ENCODE measurements at regions not wholly inside any gene's neighbourhood (a gene's known extent, or its start where the extent isn't known, plus 50 kb on each side); places are given as distances from the start of the nearest gene placed in this dataset.

DNA sequence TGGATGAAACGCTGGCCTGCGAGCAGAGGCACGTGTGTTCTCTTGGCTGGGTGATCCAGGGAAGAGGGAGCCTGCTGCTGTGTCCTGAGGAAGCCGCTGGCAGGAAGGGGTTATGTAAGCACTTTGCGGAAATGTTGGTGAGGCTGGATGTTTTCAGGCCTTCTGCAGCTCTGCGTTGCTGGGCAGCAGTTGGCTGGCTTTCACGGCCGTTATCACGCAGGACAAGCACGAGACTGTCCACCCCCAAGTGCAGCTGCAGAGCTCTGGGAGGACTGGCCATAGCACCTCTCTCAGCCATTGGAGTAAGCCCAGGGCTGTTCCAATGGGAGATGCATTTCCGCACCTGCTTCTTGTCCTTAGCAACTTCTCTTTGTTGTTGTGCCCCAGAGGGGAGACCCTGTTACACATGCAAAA is 146.9 kb upstream of the SOX21 start:
- Histone ChIP-seq H3K4me3 (ENCODE audit: insufficient read depth, low read depth, low read length) (no peak overlapping the region), H3K4me2 (ENCODE audit: low read length) (no peak overlapping the region), H3K4me1 (ENCODE audit: insufficient read depth, low read length) (no peaks in the 10 kb centered on the region), H3K9me3 (ENCODE audit: insufficient read depth, low read depth, low read length) (no peaks in the 10 kb centered on the region), H3K79me2 (ENCODE audit: insufficient read depth, low read length) (no peaks in the 10 kb centered on the region), H3K9ac (ENCODE audit: low read length) (no peak overlapping the region), H4K20me1 (ENCODE audit: insufficient read depth, low read length) (no peaks in the 10 kb centered on the region), H3K27me3 (ENCODE audit: insufficient read depth, low read length) (no peaks in the 10 kb centered on the region), H2AFZ (ENCODE audit: low read depth, low read length) (peak overlapping the region; percentile 38), H3K36me3 (ENCODE audit: insufficient read depth, low read length) (no peaks in the 10 kb centered on the region), H3K27ac (ENCODE audit: low read depth, low read length) (no peak overlapping the region)
- no peaks in the 10 kb centered on the region for H3K36me3 Mint-ChIP-seq (ENCODE audit: low read depth, unreplicated experiment)
- no peak overlapping the region for H3K4me3 Mint-ChIP-seq (ENCODE audit: unreplicated experiment)
- DNase-seq (ENCODE audit: low read depth), result peak; percentile 30
- H3K4me1 Mint-ChIP-seq (ENCODE audit: low read depth, unreplicated experiment), result peaks cover 5% of the 10 kb centered on the region
- FAIRE-seq, result no peak
- peaks cover 7% of the 10 kb centered on the region for H3K27me3 Mint-ChIP-seq (ENCODE audit: low read depth, unreplicated experiment)
- no peaks in the 10 kb centered on the region for H3K9me3 Mint-ChIP-seq (ENCODE audit: unreplicated experiment)
- TF ChIP-seq, protein P1, sequence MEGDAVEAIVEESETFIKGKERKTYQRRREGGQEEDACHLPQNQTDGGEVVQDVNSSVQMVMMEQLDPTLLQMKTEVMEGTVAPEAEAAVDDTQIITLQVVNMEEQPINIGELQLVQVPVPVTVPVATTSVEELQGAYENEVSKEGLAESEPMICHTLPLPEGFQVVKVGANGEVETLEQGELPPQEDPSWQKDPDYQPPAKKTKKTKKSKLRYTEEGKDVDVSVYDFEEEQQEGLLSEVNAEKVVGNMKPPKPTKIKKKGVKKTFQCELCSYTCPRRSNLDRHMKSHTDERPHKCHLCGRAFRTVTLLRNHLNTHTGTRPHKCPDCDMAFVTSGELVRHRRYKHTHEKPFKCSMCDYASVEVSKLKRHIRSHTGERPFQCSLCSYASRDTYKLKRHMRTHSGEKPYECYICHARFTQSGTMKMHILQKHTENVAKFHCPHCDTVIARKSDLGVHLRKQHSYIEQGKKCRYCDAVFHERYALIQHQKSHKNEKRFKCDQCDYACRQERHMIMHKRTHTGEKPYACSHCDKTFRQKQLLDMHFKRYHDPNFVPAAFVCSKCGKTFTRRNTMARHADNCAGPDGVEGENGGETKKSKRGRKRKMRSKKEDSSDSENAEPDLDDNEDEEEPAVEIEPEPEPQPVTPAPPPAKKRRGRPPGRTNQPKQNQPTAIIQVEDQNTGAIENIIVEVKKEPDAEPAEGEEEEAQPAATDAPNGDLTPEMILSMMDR (IDR thresholded peaks at IDR 0.05; ENCODE audit: insufficient read depth, low read depth, low read length), result no peak
- TF ChIP-seq EZH2 (IDR thresholded peaks at IDR 0.05; ENCODE audit: insufficient read depth, low read length), result no peak
- H3K27ac Mint-ChIP-seq (ENCODE audit: unreplicated experiment), result no peak overlapping the region

DNA sequence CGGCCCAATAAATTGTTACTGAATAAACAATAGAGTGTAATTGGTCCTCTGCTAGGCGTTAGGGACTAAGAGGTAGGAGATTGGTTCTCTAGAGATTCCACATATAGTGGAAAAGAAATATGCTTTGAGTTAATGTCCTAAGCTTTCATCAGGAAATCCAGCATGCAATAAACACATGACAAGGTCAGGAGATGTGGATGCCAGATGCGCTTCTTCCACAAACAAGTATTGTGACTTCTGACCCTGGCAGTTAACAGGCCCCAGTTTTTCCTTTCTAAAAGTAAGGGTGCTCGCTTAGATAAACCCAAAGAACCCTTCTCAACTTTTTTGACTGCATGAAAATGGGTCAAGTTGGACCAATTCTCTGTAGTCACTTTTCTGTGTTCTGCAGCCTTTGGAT is 146.5 kb upstream of the SOX21 start:
- Mint-ChIP-seq H3K4me1 (ENCODE audit: low read depth, unreplicated experiment) (peaks cover 5% of the 10 kb centered on the region), H3K9me3 (ENCODE audit: unreplicated experiment) (no peaks in the 10 kb centered on the region), H3K4me3 (ENCODE audit: unreplicated experiment) (no peak overlapping the region), H3K27me3 (ENCODE audit: low read depth, unreplicated experiment) (peaks cover 7% of the 10 kb centered on the region), H3K36me3 (ENCODE audit: low read depth, unreplicated experiment) (no peaks in the 10 kb centered on the region), H3K27ac (ENCODE audit: unreplicated experiment) (no peak overlapping the region)
- H3K36me3 ChIP-seq (ENCODE audit: insufficient read depth, low read length), result no peaks in the 10 kb centered on the region
- H3K4me1 ChIP-seq (ENCODE audit: insufficient read depth, low read length), result no peaks in the 10 kb centered on the region
- H3K4me2 ChIP-seq (ENCODE audit: low read length), result no peak overlapping the region
- no peak overlapping the region for H3K27ac ChIP-seq (ENCODE audit: low read depth, low read length)
- no peaks in the 10 kb centered on the region for H3K9me3 ChIP-seq (ENCODE audit: insufficient read depth, low read depth, low read length)
- no peak overlapping the region for H3K4me3 ChIP-seq (ENCODE audit: insufficient read depth, low read depth, low read length)
- FAIRE-seq (no peak), DNase-seq (ENCODE audit: low read depth) (no peak)
- no peaks in the 10 kb centered on the region for H4K20me1 ChIP-seq (ENCODE audit: insufficient read depth, low read length)
- peak overlapping the region; percentile 38 for H2AFZ ChIP-seq (ENCODE audit: low read depth, low read length)
- H3K79me2 ChIP-seq (ENCODE audit: insufficient read depth, low read length), result no peaks in the 10 kb centered on the region
- TF ChIP-seq, protein P1 (IDR thresholded peaks at IDR 0.05; ENCODE audit: insufficient read depth, low read depth, low read length), result no peak
- no peak for TF ChIP-seq EZH2 (IDR thresholded peaks at IDR 0.05; ENCODE audit: insufficient read depth, low read length)
- no peaks in the 10 kb centered on the region for H3K27me3 ChIP-seq (ENCODE audit: insufficient read depth, low read length)
- no peak overlapping the region for H3K9ac ChIP-seq (ENCODE audit: low read length)

DNA sequence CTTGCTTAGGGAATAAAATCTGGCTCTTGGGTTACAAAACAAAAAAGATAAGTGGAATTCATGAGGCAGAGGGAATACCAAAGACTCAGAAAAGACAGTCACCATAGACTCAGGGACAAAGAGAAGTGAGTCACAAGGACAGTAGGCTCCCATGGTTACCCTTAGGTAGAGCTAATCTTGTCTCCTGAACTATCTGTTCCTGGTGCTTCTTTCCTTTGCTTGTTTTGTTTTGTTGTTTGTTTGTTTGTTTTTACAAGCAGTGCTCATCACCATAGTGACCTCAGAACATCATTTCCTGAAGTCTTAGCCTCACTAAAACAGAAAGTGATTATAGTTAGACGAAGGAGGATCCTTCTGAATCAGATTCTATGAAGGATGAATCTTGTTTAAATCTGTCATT is 142.3 kb upstream of the SOX21 start:
- H3K4me1 ChIP-seq (ENCODE audit: insufficient read depth, low read length), result no peaks in the 10 kb centered on the region
- FAIRE-seq (no peak), DNase-seq (ENCODE audit: low read depth) (no peak)
- H3K4me3 ChIP-seq (ENCODE audit: insufficient read depth, low read depth, low read length), result no peak overlapping the region
- H4K20me1 ChIP-seq (ENCODE audit: insufficient read depth, low read length), result no peaks in the 10 kb centered on the region
- H3K36me3 Mint-ChIP-seq (ENCODE audit: low read depth, unreplicated experiment), result no peaks in the 10 kb centered on the region
- peaks cover 2% of the 10 kb centered on the region for H3K27me3 Mint-ChIP-seq (ENCODE audit: low read depth, unreplicated experiment)
- H3K4me1 Mint-ChIP-seq (ENCODE audit: low read depth, unreplicated experiment), result no peaks in the 10 kb centered on the region
- no peaks in the 10 kb centered on the region for H3K27me3 ChIP-seq (ENCODE audit: insufficient read depth, low read length)
- no peak overlapping the region for H3K27ac Mint-ChIP-seq (ENCODE audit: unreplicated experiment)
- H3K36me3 ChIP-seq (ENCODE audit: insufficient read depth, low read length), result no peaks in the 10 kb centered on the region
- H3K79me2 ChIP-seq (ENCODE audit: insufficient read depth, low read length), result no peaks in the 10 kb centered on the region
- H3K9me3 Mint-ChIP-seq (ENCODE audit: unreplicated experiment), result peaks cover 4% of the 10 kb centered on the region
- no peak overlapping the region for H3K4me2 ChIP-seq (ENCODE audit: low read length)
- no peak overlapping the region for H3K9ac ChIP-seq (ENCODE audit: low read length)
- H2AFZ ChIP-seq (ENCODE audit: low read depth, low read length), result no peak overlapping the region
- TF ChIP-seq EZH2 (IDR thresholded peaks at IDR 0.05; ENCODE audit: insufficient read depth, low read length), result no peak
- TF ChIP-seq, protein P1 (IDR thresholded peaks at IDR 0.05; ENCODE audit: insufficient read depth, low read depth, low read length), result no peak
- no peaks in the 10 kb centered on the region for H3K9me3 ChIP-seq (ENCODE audit: insufficient read depth, low read depth, low read length)
- H3K27ac ChIP-seq (ENCODE audit: low read depth, low read length), result no peak overlapping the region
- no peak overlapping the region for H3K4me3 Mint-ChIP-seq (ENCODE audit: unreplicated experiment)
